ENCODE measurements at regions not wholly inside any gene's neighbourhood (a gene's known extent, or its start where the extent isn't known, plus 50 kb on each side); places are given as distances from the start of the nearest gene placed in this dataset.
A peak's percentile ranks its signal among the peaks of the same experiment; 100 is the strongest.

GRCh38 chr9:107933516-107933915 is 443.9 kb upstream of the KLF4 start:
- DNase-seq, result no peak

GRCh38 chr9:107933097-107933496 is 443.5 kb upstream of the KLF4 start:
- DNase-seq, result no peak

GRCh38 chr9:107932601-107933000 is 443.0 kb upstream of the KLF4 start:
- no peak for DNase-seq

GRCh38 chr9:107932046-107932445 is 442.5 kb upstream of the KLF4 start:
- no peak for DNase-seq

- no peak for DNase-seq
Measured at GRCh38 chr9:107931071-107931715, 441.6 kb upstream of the KLF4 start.

GRCh38 chr9:107929443-107929842 is 439.9 kb upstream of the KLF4 start:
- peak; percentile 71 for DNase-seq

GRCh38 chr9:107928701-107929371 is 439.3 kb upstream of the KLF4 start:
- DNase-seq, result no peak

GRCh38 chr9:107927276-107927675 is 437.7 kb upstream of the KLF4 start:
- no peak for DNase-seq

- no peak for DNase-seq
Measured at GRCh38 chr9:107925749-107926297, 436.3 kb upstream of the KLF4 start.

GRCh38 chr9:107922260-107922659 is 432.7 kb upstream of the KLF4 start:
- no peak for DNase-seq

GRCh38 chr9:107919263-107919662 is 429.7 kb upstream of the KLF4 start:
- DNase-seq, result no peak

GRCh38 chr9:107918749-107919148 is 429.2 kb upstream of the KLF4 start:
- DNase-seq, result no peak

- no peak for DNase-seq
Measured at GRCh38 chr9:107914151-107914550, 424.6 kb upstream of the KLF4 start.

GRCh38 chr9:107907715-107908114 is 418.1 kb upstream of the KLF4 start:
- no peak for DNase-seq

- DNase-seq, result no peak
Measured at GRCh38 chr9:107907255-107907654, 417.7 kb upstream of the KLF4 start.

- peak; percentile 29 for DNase-seq
Measured at GRCh38 chr9:107906074-107906473, 416.5 kb upstream of the KLF4 start.

- peak; percentile 73 for DNase-seq
Measured at GRCh38 chr9:107905308-107906020, 415.9 kb upstream of the KLF4 start.

- DNase-seq, result no peak
Measured at GRCh38 chr9:107899961-107900330, 410.4 kb upstream of the KLF4 start.

GRCh38 chr9:107898761-107899160 is 409.2 kb upstream of the KLF4 start:
- no peak for DNase-seq

GRCh38 chr9:107896544-107896943 is 407.0 kb upstream of the KLF4 start:
- DNase-seq, result no peak

GRCh38 chr9:107895501-107896001 is 406.0 kb upstream of the KLF4 start:
- DNase-seq, result no peak

GRCh38 chr9:107894572-107895261 is 405.1 kb upstream of the KLF4 start:
- DNase-seq, result no peak

GRCh38 chr9:107890921-107891465 is 401.4 kb upstream of the KLF4 start:
- DNase-seq, result no peak

All from NCI-H345 (cell line).